Small intestine (tissue), 7 donors: ENCODE measurements at regions not wholly inside any gene's neighbourhood (a gene's known extent, or its start where the extent isn't known, plus 50 kb on each side); places are given as distances from the start of the nearest gene placed in this dataset.

ENCODE experiments used
- DNase-seq, 2 donors: peaks; one replicate each; pipeline versions ENCODE4 v3.0.0 to v3.0.0-alpha.2; 2013
- FAIRE-seq: peaks from 2 replicates; lab custom pipeline; 2012; peaks lifted over from hg19 to GRCh38; lab: Jason Lieb, UNC
- H3K27ac ChIP-seq, 3 donors: one replicate each; pipeline ENCODE4 v1.5.1; 2013; ENCODE audit warnings: low read length in 2 of 3, mild to moderate bottlenecking in 2 of 3, control low read depth in 1 of 3, inconsistent platforms in 1 of 3, low read depth in 1 of 3, moderate library complexity in 1 of 3
- H3K27me3 ChIP-seq, 3 donors: one replicate each; pipeline ENCODE4 v1.6.1; 2013; ENCODE audit warnings: low read length in 3 of 3, inconsistent platforms in 1 of 3; ENCODE audit not compliant: control insufficient read depth in 3 of 3, insufficient read depth in 3 of 3
- H3K36me3 ChIP-seq, 3 donors: one replicate each; pipeline ENCODE4 v1.6.1; 2013; ENCODE audit warnings: low read length in 3 of 3, inconsistent platforms in 1 of 3, low read depth in 1 of 3, mild to moderate bottlenecking in 1 of 3, moderate library complexity in 1 of 3; ENCODE audit not compliant: control insufficient read depth in 3 of 3, insufficient read depth in 2 of 3
- H3K4me1 ChIP-seq, 3 donors: one replicate each; pipeline ENCODE4 v1.6.1; 2013; ENCODE audit warnings: low read length in 2 of 3, inconsistent platforms in 1 of 3, low read depth in 1 of 3, mild to moderate bottlenecking in 1 of 3, moderate library complexity in 1 of 3; ENCODE audit not compliant: control insufficient read depth in 3 of 3, insufficient read depth in 2 of 3
- H3K4me3 ChIP-seq, 3 donors: one replicate each; pipeline ENCODE4 v1.5.1; 2013; ENCODE audit warnings: low read length in 3 of 3, control low read depth in 1 of 3, inconsistent platforms in 1 of 3, low read depth in 1 of 3, mild to moderate bottlenecking in 1 of 3, moderate library complexity in 1 of 3
- H3K9me3 ChIP-seq, 2 donors: one replicate each; pipeline ENCODE4 v1.6.1; 2013; ENCODE audit warnings: low read depth in 1 of 2, low read length in 1 of 2; ENCODE audit not compliant: control insufficient read depth in 2 of 2, insufficient read depth in 1 of 2
- WGBS, 3 donors: extraction: QIAGEN DNeasy Blood & Tissue Kit; methylation state at CpG; one replicate each; pipeline ENCODE4 v1.1.7; 2013; 5-methylcytosine and 5-hydroxymethylcytosine counted together
- donor health status: healthy with polysubstance abuse.
- donor health status: control.
- donor health status: control.
- donor health status: Bipolar disorder and iron deficiency.
- donor health status: healthy.

DNA sequence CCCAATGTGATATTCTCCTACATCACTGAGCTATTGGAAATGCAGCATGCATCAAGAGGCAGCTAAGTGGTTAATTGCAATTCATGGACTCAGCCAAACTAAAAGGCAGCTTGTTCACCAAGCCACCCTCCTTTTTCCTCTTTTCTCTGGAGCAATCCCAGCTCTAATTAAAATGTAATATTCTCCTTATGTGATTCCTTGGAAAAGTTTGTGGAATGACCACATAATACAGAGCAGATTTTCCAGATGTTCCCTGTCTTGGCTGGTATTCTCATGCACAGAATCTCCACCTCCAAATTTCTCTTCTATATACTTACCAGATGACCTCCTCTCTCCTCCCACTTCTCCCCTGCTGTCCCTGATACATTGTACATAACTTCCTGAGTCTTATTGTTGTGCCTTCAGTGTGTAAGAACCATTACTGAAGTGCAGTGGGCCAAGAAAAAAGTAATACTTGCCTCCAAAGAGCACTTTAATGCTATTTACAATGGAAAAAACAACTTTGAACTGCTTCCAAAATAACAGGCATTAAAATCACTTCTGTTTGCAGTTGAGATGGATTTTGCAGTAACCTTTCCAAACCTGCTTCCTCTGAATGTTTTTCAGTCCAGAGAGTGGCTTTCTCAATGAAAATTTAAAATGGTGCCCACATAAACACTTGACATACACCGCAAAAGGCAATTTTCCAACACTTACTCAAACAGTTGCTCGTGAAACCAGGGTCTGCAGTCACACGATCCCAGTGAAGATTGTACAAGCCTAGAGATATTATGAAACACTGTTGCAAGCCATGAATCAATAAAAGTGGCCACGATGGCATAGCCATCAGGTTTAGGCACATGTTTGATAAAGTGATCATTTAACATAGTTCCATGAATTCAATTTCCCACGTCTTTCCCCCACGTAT lies 258.0 kb downstream of the MTX2 start:
- Histone ChIP-seq H3K4me1 (no peaks in the 10 kb centered on the region), H3K27ac (no peak overlapping the region), H3K4me3 (no peak overlapping the region), H3K27me3 (peaks cover 0 to 3% (median 2%) of the 10 kb centered on the region in 3 donors), H3K36me3 (no peaks in the 10 kb centered on the region), H3K9me3 (no peaks in the 10 kb centered on the region)
- WGBS, 3 donors = 74 to 80% (median 80%) methylated on average over 6 of the region's 6 CpGs
- no peak for DNase-seq
- no peak for FAIRE-seq

DNA sequence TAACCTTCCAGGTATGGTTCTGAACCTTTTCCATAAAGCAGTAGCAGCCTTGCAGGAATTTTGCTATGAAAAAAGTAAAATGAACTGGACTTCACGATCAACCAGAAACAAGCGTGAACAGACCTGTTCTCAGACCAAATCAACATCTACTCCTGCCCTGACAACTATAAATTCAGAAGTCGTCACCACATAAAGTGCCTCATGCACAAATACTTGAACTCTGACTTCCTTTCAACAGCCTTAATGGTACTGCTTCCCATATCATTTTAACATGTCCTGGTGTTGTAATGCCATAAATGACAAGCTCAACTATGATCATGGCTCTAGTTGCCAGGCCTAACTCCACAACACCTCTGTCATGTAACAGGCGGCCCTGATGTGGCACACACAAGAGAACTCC lies 262.4 kb downstream of the MTX2 start:
- Histone ChIP-seq H3K36me3 (no peaks in the 10 kb centered on the region), H3K4me3 (no peak overlapping the region), H3K27ac (no peak overlapping the region), H3K9me3 (no peaks in the 10 kb centered on the region), H3K4me1 (no peaks in the 10 kb centered on the region), H3K27me3 (peaks cover 0 to 3% (median 2%) of the 10 kb centered on the region in 3 donors)
- 81 to 85% (median 83%) methylated on average over 4 of the region's 4 CpGs for WGBS, 3 donors
- DNase-seq = no peak
- no peak for FAIRE-seq

GRCh38 chr2:176533505-176534193 lies 264.4 kb downstream of the MTX2 start:
- FAIRE-seq (no peak), DNase-seq (no peak)
- no peak overlapping the region for H3K27ac ChIP-seq
- WGBS, 3 donors = 85 to 86% (median 85%) methylated on average over 4 of the region's 4 CpGs
- no peaks in the 10 kb centered on the region for H3K36me3 ChIP-seq
- H3K9me3 ChIP-seq = no peaks in the 10 kb centered on the region
- peaks cover 0 to 3% (median 2%) of the 10 kb centered on the region in 3 donors for H3K27me3 ChIP-seq
- no peak overlapping the region for H3K4me3 ChIP-seq
- H3K4me1 ChIP-seq = no peaks in the 10 kb centered on the region

GRCh38 chr2:176534798-176535466 lies 265.7 kb downstream of the MTX2 start:
- FAIRE-seq (no peak), DNase-seq (no peak)
- Histone ChIP-seq H3K4me1 (no peaks in the 10 kb centered on the region), H3K4me3 (no peak overlapping the region), H3K36me3 (no peaks in the 10 kb centered on the region), H3K27ac (no peak overlapping the region), H3K9me3 (no peaks in the 10 kb centered on the region), H3K27me3 (peaks cover 0 to 3% (median 3%) of the 10 kb centered on the region in 3 donors)
- 62 to 78% (median 68%) methylated on average over 9 of the region's 9 CpGs for WGBS, 3 donors

- Histone ChIP-seq H3K4me1 (no peaks in the 10 kb centered on the region), H3K27me3 (peaks cover 0 to 3% (median 3%) of the 10 kb centered on the region in 3 donors), H3K36me3 (no peaks in the 10 kb centered on the region), H3K9me3 (no peaks in the 10 kb centered on the region), H3K27ac (no peak overlapping the region), H3K4me3 (no peak overlapping the region)
- WGBS, 3 donors = 63 to 72% (median 69%) methylated on average over 5 of the region's 5 CpGs
- FAIRE-seq (no peak), DNase-seq (no peak)
Observed at GRCh38 chr2:176535467-176536113, 266.3 kb downstream of the MTX2 start.

DNA sequence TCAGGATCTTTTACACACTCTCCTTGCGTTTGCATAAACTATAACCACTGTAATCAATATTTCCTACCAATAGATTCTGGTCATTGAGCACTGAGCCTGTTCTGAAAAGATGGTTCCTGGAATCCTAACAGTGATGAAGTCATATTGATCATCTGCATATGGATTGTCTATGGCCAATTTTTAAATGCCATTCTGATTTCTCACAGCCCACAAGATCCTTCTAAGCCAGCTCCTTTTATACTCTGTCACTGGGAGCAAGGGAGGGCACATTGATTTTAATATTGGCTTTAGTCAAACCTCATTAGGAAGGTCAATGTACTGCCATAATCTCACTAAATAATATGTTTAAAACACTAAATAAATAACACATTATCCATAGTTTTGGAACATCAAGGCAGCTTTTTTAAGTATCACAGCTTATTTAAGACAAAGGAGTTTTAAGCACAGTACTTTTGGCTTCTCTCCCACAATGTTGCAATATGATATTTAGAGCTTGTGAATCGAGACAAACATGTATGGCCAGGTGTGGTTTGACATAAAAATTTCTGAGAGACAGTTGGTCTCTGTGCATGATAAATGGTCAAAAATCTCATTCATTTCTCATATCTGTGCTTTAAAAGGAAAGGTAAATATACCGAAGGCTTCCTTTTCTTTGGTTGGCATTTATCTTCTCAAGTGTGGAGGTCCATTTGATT lies 267.3 kb downstream of the MTX2 start:
- Histone ChIP-seq H3K36me3 (no peaks in the 10 kb centered on the region), H3K27me3 (peaks cover 0 to 3% (median 3%) of the 10 kb centered on the region in 3 donors), H3K9me3 (no peaks in the 10 kb centered on the region), H3K4me1 (no peaks in the 10 kb centered on the region), H3K27ac (no peak overlapping the region), H3K4me3 (no peak overlapping the region)
- FAIRE-seq (no peak), DNase-seq (no peak)
- WGBS, 3 donors = 46 to 69% (median 47%) methylated on average over 3 of the region's 3 CpGs

DNA sequence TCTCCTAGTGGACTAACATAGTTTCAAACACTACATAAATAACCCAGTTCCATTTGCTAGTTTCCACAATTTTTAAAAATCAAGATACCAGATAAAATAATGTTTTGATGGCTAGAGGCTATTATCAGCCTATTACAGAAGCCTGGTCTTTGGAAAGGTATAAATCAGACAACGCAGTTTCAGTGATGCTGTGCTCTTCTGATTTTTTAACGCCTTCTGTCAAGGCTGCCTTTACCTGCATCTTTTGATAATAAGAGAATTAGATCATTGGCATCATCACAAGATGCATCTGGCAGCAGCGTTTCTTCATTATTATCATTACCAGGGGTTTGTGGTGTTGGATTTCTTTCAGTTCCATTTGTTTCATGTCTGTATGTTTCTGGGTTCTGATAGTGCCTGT lies 268.7 kb downstream of the MTX2 start:
- Histone ChIP-seq H3K9me3 (no peaks in the 10 kb centered on the region), H3K4me3 (no peak overlapping the region), H3K36me3 (no peaks in the 10 kb centered on the region), H3K27ac (no peak overlapping the region), H3K27me3 (peaks cover 0 to 3% (median 3%) of the 10 kb centered on the region in 3 donors), H3K4me1 (no peaks in the 10 kb centered on the region)
- DNase-seq (no peak), FAIRE-seq (no peak)
- WGBS, 3 donors = 81 to 88% (median 81%) methylated on average over 3 of the region's 3 CpGs
